ENCODE measurements at regions not wholly inside any gene's neighbourhood (a gene's known extent, or its start where the extent isn't known, plus 50 kb on each side); places are given as distances from the start of the nearest gene placed in this dataset.

- no peak for TF ChIP-seq POLR2A (IDR thresholded peaks at IDR 0.05; ENCODE audit: low read depth, low read length)
- FAIRE-seq (no peak), DNase-seq (ENCODE audit: insufficient read length, low spot score) (no peak)
Observed at GRCh38 chr16:54356391-54356790, 69.8 kb upstream of the IRX3 start.

- no peak for TF ChIP-seq POLR2A (IDR thresholded peaks at IDR 0.05; ENCODE audit: low read depth, low read length)
- FAIRE-seq (no peak), DNase-seq (ENCODE audit: insufficient read length, low spot score) (no peak)
Observed at GRCh38 chr16:54355251-54355650, 68.7 kb upstream of the IRX3 start.

GRCh38 chr16:54353097-54353496 is 66.5 kb upstream of the IRX3 start:
- no peak for TF ChIP-seq POLR2A (IDR thresholded peaks at IDR 0.05; ENCODE audit: low read depth, low read length)
- no peak for DNase-seq (ENCODE audit: insufficient read length, low spot score)
- FAIRE-seq = no peak

GRCh38 chr16:54351171-54351570 is 64.6 kb upstream of the IRX3 start:
- DNase-seq (ENCODE audit: insufficient read length, low spot score) = no peak
- no peak for TF ChIP-seq POLR2A (IDR thresholded peaks at IDR 0.05; ENCODE audit: low read depth, low read length)
- no peak for FAIRE-seq

- DNase-seq (ENCODE audit: insufficient read length, low spot score) = no peak
- no peak for TF ChIP-seq POLR2A (IDR thresholded peaks at IDR 0.05; ENCODE audit: low read depth, low read length)
- FAIRE-seq = no peak
Observed at GRCh38 chr16:54347961-54348360, 61.4 kb upstream of the IRX3 start.

- DNase-seq (ENCODE audit: insufficient read length, low spot score) = no peak
- no peak for TF ChIP-seq POLR2A (IDR thresholded peaks at IDR 0.05; ENCODE audit: low read depth, low read length)
- FAIRE-seq = no peak
Observed at GRCh38 chr16:54346041-54346440, 59.5 kb upstream of the IRX3 start.

- FAIRE-seq (no peak), DNase-seq (ENCODE audit: insufficient read length, low spot score) (no peak)
- TF ChIP-seq POLR2A (IDR thresholded peaks at IDR 0.05; ENCODE audit: low read depth, low read length) = no peak
Observed at GRCh38 chr16:54344646-54345630, 58.4 kb upstream of the IRX3 start.

- FAIRE-seq (no peak), DNase-seq (ENCODE audit: insufficient read length, low spot score) (no peak)
- TF ChIP-seq POLR2A (IDR thresholded peaks at IDR 0.05; ENCODE audit: low read depth, low read length) = no peak
Observed at GRCh38 chr16:54342966-54343365, 56.4 kb upstream of the IRX3 start.

GRCh38 chr16:54341892-54342776 is 55.5 kb upstream of the IRX3 start:
- no peak for TF ChIP-seq POLR2A (IDR thresholded peaks at IDR 0.05; ENCODE audit: low read depth, low read length)
- FAIRE-seq = no peak
- no peak for DNase-seq (ENCODE audit: insufficient read length, low spot score)

- DNase-seq (ENCODE audit: insufficient read length, low spot score) (no peak), FAIRE-seq (no peak)
- TF ChIP-seq POLR2A (IDR thresholded peaks at IDR 0.05; ENCODE audit: low read depth, low read length) = no peak
Observed at GRCh38 chr16:54340531-54340930, 53.9 kb upstream of the IRX3 start.

- FAIRE-seq (no peak), DNase-seq (ENCODE audit: insufficient read length, low spot score) (no peak)
- TF ChIP-seq POLR2A (IDR thresholded peaks at IDR 0.05; ENCODE audit: low read depth, low read length) = no peak
Observed at GRCh38 chr16:54336631-54337204, 50.1 kb upstream of the IRX3 start.

Data from H54 (cell line).